Breast epithelium (tissue), 4 donors: ENCODE measurements at regions not wholly inside any gene's neighbourhood (a gene's known extent, or its start where the extent isn't known, plus 50 kb on each side); places are given as distances from the start of the nearest gene placed in this dataset.

Experiments used
- DNase-seq, 2 donors: peaks; one replicate each; pipeline ENCODE4 v3.0.0-alpha.2; 2019; ENCODE audit warnings: low spot score in 2 of 2
- H3K27ac ChIP-seq, 2 donors: fragments of 200-600 bp; sonication (generic) in 1 of 2; one replicate each; pipeline ENCODE4 v1.5.1; 2016 to 2019; ENCODE audit warnings: mild to moderate bottlenecking in 1 of 2
- H3K27me3 ChIP-seq, 2 donors: fragments of 200-600 bp; sonication (generic) in 1 of 2; one replicate each; pipeline versions ENCODE4 v1.5.1 to v1.6.0; 2017 to 2019; ENCODE audit warnings: control low read depth in 1 of 2, mild to moderate bottlenecking in 1 of 2
- H3K36me3 ChIP-seq: fragments of 200-600 bp; one replicate; pipeline ENCODE4 v1.5.1; 2019
- H3K4me1 ChIP-seq, 2 donors: fragments of 200-600 bp; sonication (generic); one replicate each; pipeline ENCODE4 v1.5.1; 2016 to 2019; ENCODE audit warnings: control low read depth in 1 of 2
- H3K4me3 ChIP-seq, 3 donors: fragments of 200-600 bp; sonication (generic); 1 replicate in 2 of 3; 2 replicates in 1 of 3; pipeline ENCODE4 v1.5.1; 2016 to 2019; ENCODE audit warnings: mild to moderate bottlenecking in 3 of 3, moderate library complexity in 2 of 3
- H3K9me3 ChIP-seq, 2 donors: fragments of 200-600 bp; sonication (generic) in 1 of 2; one replicate each; pipeline ENCODE4 v1.5.1; 2016 to 2019; ENCODE audit warnings: control low read depth in 1 of 2
- POLR2A ChIP-seq: fragments of 450-650 bp; IDR thresholded peaks from one replicate; pipeline ENCODE4 v1.6.1; 2016; ENCODE audit warnings: antibody characterized with exemption, mild to moderate bottlenecking, moderate library complexity
- POLR2AphosphoS5 ChIP-seq, 3 donors: sonication (generic); formaldehyde crosslinking; IDR thresholded peaks; one replicate each; pipeline ENCODE4 v1.6.1; 2017; ENCODE audit warnings: antibody characterized with exemption in 3 of 3
- intact Hi-C: fragments of 100-400 bp; cut with DNase I; formaldehyde crosslinking; loops from one replicate; pipeline ENCODE4 v1.15.1; 2023; ENCODE audit warnings: low total_unique reads
- TF ChIP-seq, protein P1 (sequence below), 3 donors: fragments of 450-650 bp; IDR thresholded peaks; one replicate each; pipeline ENCODE4 v1.5.1; 2016 to 2017; ENCODE audit warnings: antibody characterized with exemption in 3 of 3, mild to moderate bottlenecking in 3 of 3, moderate library complexity in 3 of 3

GRCh38 chr16:73669535-73670274 is 621.8 kb upstream of the ZFHX3 start:
- intact Hi-C loops: loop anchor here (5.0 kb wide), 1 partner anchor 382 kb away; no protein-coding TSS in a partner anchor
- H3K27ac ChIP-seq: no peak overlapping the region
- DNase-seq: no peak
- H3K9me3 ChIP-seq: peaks cover 0 to 5% of the 10 kb centered on the region in 2 donors
- H3K36me3 ChIP-seq: no peaks in the 10 kb centered on the region
- H3K27me3 ChIP-seq: peaks cover 0 to 3% of the 10 kb centered on the region in 2 donors
- no peaks in the 10 kb centered on the region for H3K4me1 ChIP-seq
- no peak overlapping the region for H3K4me3 ChIP-seq
- TF ChIP-seq, protein P1, sequence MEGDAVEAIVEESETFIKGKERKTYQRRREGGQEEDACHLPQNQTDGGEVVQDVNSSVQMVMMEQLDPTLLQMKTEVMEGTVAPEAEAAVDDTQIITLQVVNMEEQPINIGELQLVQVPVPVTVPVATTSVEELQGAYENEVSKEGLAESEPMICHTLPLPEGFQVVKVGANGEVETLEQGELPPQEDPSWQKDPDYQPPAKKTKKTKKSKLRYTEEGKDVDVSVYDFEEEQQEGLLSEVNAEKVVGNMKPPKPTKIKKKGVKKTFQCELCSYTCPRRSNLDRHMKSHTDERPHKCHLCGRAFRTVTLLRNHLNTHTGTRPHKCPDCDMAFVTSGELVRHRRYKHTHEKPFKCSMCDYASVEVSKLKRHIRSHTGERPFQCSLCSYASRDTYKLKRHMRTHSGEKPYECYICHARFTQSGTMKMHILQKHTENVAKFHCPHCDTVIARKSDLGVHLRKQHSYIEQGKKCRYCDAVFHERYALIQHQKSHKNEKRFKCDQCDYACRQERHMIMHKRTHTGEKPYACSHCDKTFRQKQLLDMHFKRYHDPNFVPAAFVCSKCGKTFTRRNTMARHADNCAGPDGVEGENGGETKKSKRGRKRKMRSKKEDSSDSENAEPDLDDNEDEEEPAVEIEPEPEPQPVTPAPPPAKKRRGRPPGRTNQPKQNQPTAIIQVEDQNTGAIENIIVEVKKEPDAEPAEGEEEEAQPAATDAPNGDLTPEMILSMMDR (IDR thresholded peaks at IDR 0.05): no peak
- no peak for TF ChIP-seq POLR2A
- TF ChIP-seq POLR2AphosphoS5 (IDR thresholded peaks at IDR 0.05): no peak

DNA sequence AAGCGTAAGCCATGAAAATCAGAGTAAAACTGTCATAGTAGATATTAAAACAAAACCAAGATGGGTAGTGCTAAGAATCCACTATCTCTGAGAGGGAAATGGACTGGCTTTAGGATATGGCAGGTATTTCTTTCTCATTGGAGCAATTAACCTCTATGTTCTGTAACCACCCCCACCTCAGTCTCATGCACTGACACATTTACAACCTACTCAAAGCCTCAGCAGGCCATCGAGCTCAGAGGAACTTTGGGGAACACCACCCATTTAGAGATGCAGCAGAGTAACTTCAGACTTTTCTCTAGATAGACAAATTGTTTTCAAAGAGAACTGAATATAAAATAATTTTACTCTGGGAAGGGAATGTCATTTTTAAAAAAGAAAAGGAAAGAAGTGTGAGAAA is 615.8 kb upstream of the ZFHX3 start:
- Histone ChIP-seq H3K27me3 (peaks cover 0 to 7% of the 10 kb centered on the region in 2 donors), H3K27ac (no peak overlapping the region), H3K4me1 (no peaks in the 10 kb centered on the region), H3K9me3 (no peaks in the 10 kb centered on the region), H3K4me3 (no peak overlapping the region), H3K36me3 (no peaks in the 10 kb centered on the region)
- no peak for DNase-seq
- intact Hi-C loops: no loop called here
- TF ChIP-seq POLR2A: no peak
- TF ChIP-seq, protein P1 (IDR thresholded peaks at IDR 0.05): no peak
- no peak for TF ChIP-seq POLR2AphosphoS5 (IDR thresholded peaks at IDR 0.05)

GRCh38 chr16:73636196-73636595 is 588.3 kb upstream of the ZFHX3 start:
- intact Hi-C loops: no loop called here
- TF ChIP-seq, protein P1 (IDR thresholded peaks at IDR 0.05): no peak
- TF ChIP-seq POLR2AphosphoS5 (IDR thresholded peaks at IDR 0.05) (no peak), POLR2A (no peak)

GRCh38 chr16:73629011-73629410 is 581.1 kb upstream of the ZFHX3 start:
- Histone ChIP-seq H3K27ac (no peak overlapping the region), H3K9me3 (no peaks in the 10 kb centered on the region), H3K4me1 (no peaks in the 10 kb centered on the region), H3K4me3 (no peak overlapping the region), H3K36me3 (no peaks in the 10 kb centered on the region), H3K27me3 (no peaks in the 10 kb centered on the region)
- TF ChIP-seq, protein P1 (IDR thresholded peaks at IDR 0.05): no peak
- TF ChIP-seq POLR2AphosphoS5 (IDR thresholded peaks at IDR 0.05) (no peak), POLR2A (no peak)
- no peak for DNase-seq
- intact Hi-C loops: no loop called here

More at GRCh38 chr16:73636196-73636595, 588.3 kb upstream of the ZFHX3 start:
- H3K4me3 ChIP-seq: no peak overlapping the region
- DNase-seq: no peak
- no peaks in the 10 kb centered on the region for H3K4me1 ChIP-seq
- peaks cover 0 to 19% of the 10 kb centered on the region in 2 donors for H3K9me3 ChIP-seq
- no peak overlapping the region for H3K27ac ChIP-seq
- H3K36me3 ChIP-seq: no peaks in the 10 kb centered on the region
- no peaks in the 10 kb centered on the region for H3K27me3 ChIP-seq

DNA sequence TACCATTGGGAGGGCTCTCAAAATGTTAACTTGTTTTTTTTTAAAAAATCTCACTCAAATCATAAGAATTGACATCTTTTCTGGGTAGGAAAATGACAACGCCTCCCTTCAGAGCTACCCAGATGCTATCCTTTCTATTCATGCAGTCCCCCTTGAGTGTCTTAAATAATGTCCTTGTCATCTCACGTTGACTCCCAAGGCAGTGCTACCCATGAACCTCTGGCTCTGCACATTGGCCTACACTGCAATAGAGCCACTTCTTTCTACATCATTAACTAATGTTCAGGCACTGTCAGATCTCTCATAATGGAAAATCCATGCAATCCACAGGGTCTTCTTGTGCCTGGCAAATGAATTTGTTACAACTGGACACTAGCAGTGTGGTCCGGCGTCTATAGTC is 569.8 kb upstream of the ZFHX3 start:
- H3K27ac ChIP-seq: no peak overlapping the region
- H3K36me3 ChIP-seq: no peaks in the 10 kb centered on the region
- H3K4me3 ChIP-seq: no peak overlapping the region
- peaks cover 0 to 9% of the 10 kb centered on the region in 2 donors for H3K27me3 ChIP-seq
- TF ChIP-seq POLR2AphosphoS5 (IDR thresholded peaks at IDR 0.05): no peak
- TF ChIP-seq, protein P1 (IDR thresholded peaks at IDR 0.05): no peak
- TF ChIP-seq POLR2A: no peak
- no peaks in the 10 kb centered on the region for H3K9me3 ChIP-seq
- intact Hi-C loops: no loop called here
- no peaks in the 10 kb centered on the region for H3K4me1 ChIP-seq
- no peak for DNase-seq
